Neural progenitor cell (in vitro differentiated cells): ENCODE measurements at regions not wholly inside any gene's neighbourhood (a gene's known extent, or its start where the extent isn't known, plus 50 kb on each side); places are given as distances from the start of the nearest gene placed in this dataset.

ENCODE experiments used
- CTCF ChIP-seq: fragments of 200-600 bp; sonication (generic); IDR thresholded peaks from 2 replicates; pipeline ENCODE4 v1.5.1; 2017; ENCODE audit warnings: antibody characterized with exemption, mild to moderate bottlenecking
- EZH2 ChIP-seq: fragments of 200-600 bp; sonication (generic); IDR thresholded peaks from 2 replicates; pipeline ENCODE4 v1.6.1; 2017; ENCODE audit warnings: antibody characterized with exemption, mild to moderate bottlenecking, moderate library complexity
- EZH2phosphoT487 ChIP-seq: fragments of 200-600 bp; sonication (generic); IDR thresholded peaks from 2 replicates; pipeline ENCODE4 v1.6.1; 2017; ENCODE audit warnings: antibody characterized with exemption

DNA sequence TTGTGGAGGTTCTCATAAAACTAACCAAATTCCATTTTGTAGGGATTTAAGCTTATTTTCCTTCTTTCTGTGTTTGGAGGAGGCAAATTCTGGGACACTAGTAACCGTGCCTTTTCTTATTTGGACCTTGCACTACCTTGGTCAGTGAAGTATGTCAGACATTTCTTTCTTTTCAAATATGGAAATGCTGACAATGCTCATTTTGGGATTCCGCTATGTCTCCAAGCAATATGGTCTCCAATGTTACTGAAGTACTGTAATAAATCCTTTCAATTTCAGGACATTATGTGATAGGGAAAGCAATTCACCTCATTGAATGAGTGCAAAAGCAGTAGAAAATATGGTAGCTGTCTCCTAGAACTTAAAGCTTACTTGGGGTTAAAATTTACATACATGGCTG is 372.3 kb downstream of the HLX start:
- TF ChIP-seq CTCF (no peak), EZH2phosphoT487 (no peak), EZH2 (no peak)
